ENCODE measurements at regions not wholly inside any gene's neighbourhood (a gene's known extent, or its start where the extent isn't known, plus 50 kb on each side); places are given as distances from the start of the nearest gene placed in this dataset.

DNA sequence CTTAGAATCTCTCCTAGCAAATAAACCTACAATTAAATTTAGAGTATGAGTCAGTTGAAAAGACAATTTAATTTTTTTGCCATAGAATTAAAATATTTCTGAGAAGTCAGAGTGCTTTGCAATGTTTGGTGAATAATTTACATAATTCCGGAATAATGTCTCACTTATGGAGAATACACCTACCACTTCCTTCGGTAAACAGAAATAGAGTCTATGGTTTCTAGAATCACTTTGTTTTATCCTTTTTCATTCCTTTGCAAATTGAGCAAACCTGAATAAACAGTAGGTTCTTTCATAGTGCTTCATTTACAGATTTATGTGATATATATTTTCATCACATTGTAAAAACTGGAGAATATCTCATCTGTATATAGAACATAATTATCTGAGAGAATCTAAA is 211.7 kb downstream of the PMAIP1 start:
- Mint-ChIP-seq H3K4me3 (no peak overlapping the region), H3K27me3 (ENCODE audit: insufficient read depth) (no peaks in the 10 kb centered on the region), H3K9me3 (no peaks in the 10 kb centered on the region), H3K36me3 (ENCODE audit: low read depth) (no peaks in the 10 kb centered on the region), H3K27ac (no peak overlapping the region), H3K4me1 (ENCODE audit: low read depth) (no peaks in the 10 kb centered on the region)
- DNase-seq (ENCODE audit: low spot score) = no peak
- intact Hi-C loops (cut with micrococcal nuclease) = no loop called here

GRCh38 chr18:60110836-60111235 is 211.0 kb downstream of the PMAIP1 start:
- Mint-ChIP-seq H3K4me3 (no peak overlapping the region), H3K27me3 (ENCODE audit: insufficient read depth) (no peaks in the 10 kb centered on the region), H3K9me3 (no peaks in the 10 kb centered on the region), H3K4me1 (ENCODE audit: low read depth) (no peaks in the 10 kb centered on the region), H3K27ac (no peak overlapping the region), H3K36me3 (ENCODE audit: low read depth) (no peaks in the 10 kb centered on the region)
- DNase-seq (ENCODE audit: low spot score) = no peak
- intact Hi-C loops (cut with micrococcal nuclease) = no loop called here

GRCh38 chr18:60100778-60101177 is 201.0 kb downstream of the PMAIP1 start:
- H3K27me3 Mint-ChIP-seq (ENCODE audit: insufficient read depth) = no peaks in the 10 kb centered on the region
- intact Hi-C loops (cut with micrococcal nuclease) = no loop called here

DNA sequence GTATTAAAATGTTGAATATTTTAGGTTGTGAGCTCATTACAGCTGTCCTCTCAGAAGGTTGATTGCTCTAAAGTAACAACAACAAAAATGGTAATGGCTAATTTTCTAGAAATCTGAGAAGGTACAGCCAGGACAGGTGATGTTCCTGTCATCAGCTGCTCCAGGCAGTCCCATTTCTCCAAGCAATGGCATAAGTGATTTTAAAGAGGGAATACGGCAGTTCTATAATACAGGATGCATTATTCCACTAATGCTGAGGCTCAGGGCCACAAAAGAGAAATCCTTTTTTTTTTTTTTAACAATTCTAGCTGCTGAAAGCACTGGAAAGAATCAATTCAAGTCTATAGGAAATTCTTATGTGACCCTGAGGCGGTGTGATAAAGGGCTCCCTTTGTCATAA is 199.9 kb downstream of the PMAIP1 start:
- H3K9me3 Mint-ChIP-seq = no peaks in the 10 kb centered on the region
- no peak overlapping the region for H3K4me3 Mint-ChIP-seq
- intact Hi-C loops (cut with micrococcal nuclease) = loop anchor here (10.0 kb wide), 1 partner anchor 265 kb away; no protein-coding TSS in a partner anchor

More at GRCh38 chr18:60100778-60101177, 201.0 kb downstream of the PMAIP1 start:
- Mint-ChIP-seq H3K9me3 (no peaks in the 10 kb centered on the region), H3K4me1 (ENCODE audit: low read depth) (peaks cover 6% of the 10 kb centered on the region), H3K36me3 (ENCODE audit: low read depth) (no peaks in the 10 kb centered on the region), H3K4me3 (no peak overlapping the region), H3K27ac (no peak overlapping the region)
- DNase-seq (ENCODE audit: low spot score) = no peak

GRCh38 chr18:60096428-60096827 is 196.6 kb downstream of the PMAIP1 start:
- no peaks in the 10 kb centered on the region for H3K36me3 Mint-ChIP-seq (ENCODE audit: low read depth)
- H3K4me3 Mint-ChIP-seq = no peak overlapping the region
- no peaks in the 10 kb centered on the region for H3K9me3 Mint-ChIP-seq
- DNase-seq (ENCODE audit: low spot score) = no peak
- H3K27ac Mint-ChIP-seq = no peak overlapping the region
- peaks cover 6% of the 10 kb centered on the region for H3K4me1 Mint-ChIP-seq (ENCODE audit: low read depth)
- intact Hi-C loops (cut with micrococcal nuclease) = loop anchor here (10.0 kb wide), 1 partner anchor 262 kb away; no protein-coding TSS in a partner anchor
- H3K27me3 Mint-ChIP-seq (ENCODE audit: insufficient read depth) = no peaks in the 10 kb centered on the region

More for the DNA sequence above, 199.9 kb downstream of the PMAIP1 start:
- Mint-ChIP-seq H3K27me3 (ENCODE audit: insufficient read depth) (no peaks in the 10 kb centered on the region), H3K36me3 (ENCODE audit: low read depth) (no peaks in the 10 kb centered on the region), H3K4me1 (ENCODE audit: low read depth) (peaks cover 6% of the 10 kb centered on the region), H3K27ac (no peak overlapping the region)
- no peak for DNase-seq (ENCODE audit: low spot score)

GRCh38 chr18:60092073-60092472 is 192.3 kb downstream of the PMAIP1 start:
- peaks cover 5% of the 10 kb centered on the region for H3K27me3 Mint-ChIP-seq (ENCODE audit: insufficient read depth)
- no peak for DNase-seq (ENCODE audit: low spot score)
- no peak overlapping the region for H3K4me3 Mint-ChIP-seq
- H3K36me3 Mint-ChIP-seq (ENCODE audit: low read depth) = no peaks in the 10 kb centered on the region
- H3K4me1 Mint-ChIP-seq (ENCODE audit: low read depth) = peaks cover 6% of the 10 kb centered on the region
- no peak overlapping the region for H3K27ac Mint-ChIP-seq
- intact Hi-C loops (cut with micrococcal nuclease) = loop anchor here (10.0 kb wide), 1 partner anchor 257 kb away; no protein-coding TSS in a partner anchor
- no peaks in the 10 kb centered on the region for H3K9me3 Mint-ChIP-seq

- Mint-ChIP-seq H3K4me1 (ENCODE audit: low read depth) (no peaks in the 10 kb centered on the region), H3K4me3 (no peak overlapping the region), H3K9me3 (no peaks in the 10 kb centered on the region), H3K27me3 (ENCODE audit: insufficient read depth) (peaks cover 5% of the 10 kb centered on the region), H3K36me3 (ENCODE audit: low read depth) (no peaks in the 10 kb centered on the region), H3K27ac (no peak overlapping the region)
- intact Hi-C loops (cut with micrococcal nuclease) = loop anchor here (10.0 kb wide), 1 partner anchor 255 kb away; no protein-coding TSS in a partner anchor
- DNase-seq (ENCODE audit: low spot score) = no peak
Observed at GRCh38 chr18:60090170-60090569, 190.4 kb downstream of the PMAIP1 start.

- Mint-ChIP-seq H3K4me3 (no peak overlapping the region), H3K4me1 (ENCODE audit: low read depth) (no peaks in the 10 kb centered on the region), H3K36me3 (ENCODE audit: low read depth) (no peaks in the 10 kb centered on the region), H3K27ac (no peak overlapping the region), H3K27me3 (ENCODE audit: insufficient read depth) (peaks cover 1% of the 10 kb centered on the region), H3K9me3 (no peaks in the 10 kb centered on the region)
- no peak for DNase-seq (ENCODE audit: low spot score)
- intact Hi-C loops (cut with micrococcal nuclease) = no loop called here
Observed at GRCh38 chr18:60082790-60083189, 183.0 kb downstream of the PMAIP1 start.

DNA sequence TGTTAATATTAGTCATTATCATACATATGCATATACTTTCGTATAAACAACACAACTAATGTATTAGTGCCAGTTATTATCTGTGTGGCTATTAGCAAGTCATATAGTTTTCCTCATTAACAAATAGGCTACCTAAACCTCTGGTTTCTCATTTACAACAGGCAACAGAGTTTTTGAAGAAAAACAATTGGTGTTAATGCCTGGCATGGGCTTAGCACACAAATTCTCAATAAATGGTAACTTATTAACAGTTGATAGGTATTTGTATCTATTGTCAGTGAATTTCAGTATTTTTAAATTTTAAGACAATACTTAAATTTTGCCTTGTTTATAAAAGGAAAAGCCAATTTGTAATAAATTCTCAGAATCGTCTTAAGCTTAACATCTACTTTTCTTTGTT is 182.5 kb downstream of the PMAIP1 start:
- H3K9me3 Mint-ChIP-seq = no peaks in the 10 kb centered on the region
- no peak for DNase-seq (ENCODE audit: low spot score)
- H3K4me1 Mint-ChIP-seq (ENCODE audit: low read depth) = no peaks in the 10 kb centered on the region
- no peak overlapping the region for H3K4me3 Mint-ChIP-seq
- intact Hi-C loops (cut with micrococcal nuclease) = no loop called here
- no peak overlapping the region for H3K27ac Mint-ChIP-seq
- no peaks in the 10 kb centered on the region for H3K36me3 Mint-ChIP-seq (ENCODE audit: low read depth)
- H3K27me3 Mint-ChIP-seq (ENCODE audit: insufficient read depth) = peaks cover 1% of the 10 kb centered on the region

- Mint-ChIP-seq H3K27ac (no peak overlapping the region), H3K27me3 (ENCODE audit: insufficient read depth) (peaks cover 1% of the 10 kb centered on the region), H3K4me3 (no peak overlapping the region), H3K9me3 (no peaks in the 10 kb centered on the region), H3K4me1 (ENCODE audit: low read depth) (no peaks in the 10 kb centered on the region), H3K36me3 (ENCODE audit: low read depth) (no peaks in the 10 kb centered on the region)
- DNase-seq (ENCODE audit: low spot score) = no peak
- intact Hi-C loops (cut with micrococcal nuclease) = no loop called here
Observed at GRCh38 chr18:60075477-60075876, 175.7 kb downstream of the PMAIP1 start.

DNA sequence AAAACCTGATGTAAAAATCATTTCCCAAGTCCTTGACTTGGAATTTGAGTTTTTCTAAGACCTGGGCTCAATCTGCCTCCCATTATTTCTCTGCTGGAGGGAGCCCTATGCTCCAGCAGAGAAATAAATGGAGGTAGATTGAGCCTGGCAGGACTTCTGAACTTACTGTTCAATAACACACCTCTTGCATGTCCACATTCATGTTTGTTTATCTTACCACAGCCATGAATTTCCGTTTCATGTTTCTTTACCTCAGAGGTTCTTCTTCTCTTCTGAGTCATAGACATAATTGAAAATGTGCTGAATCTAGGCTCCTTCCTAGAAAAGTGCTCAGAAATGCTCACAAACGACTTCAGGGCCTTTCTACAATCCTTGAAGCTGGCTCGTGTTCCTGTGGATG is 170.8 kb downstream of the PMAIP1 start:
- intact Hi-C loops (cut with micrococcal nuclease) = no loop called here
- Mint-ChIP-seq H3K4me3 (no peak overlapping the region), H3K36me3 (ENCODE audit: low read depth) (no peaks in the 10 kb centered on the region), H3K9me3 (no peaks in the 10 kb centered on the region), H3K4me1 (ENCODE audit: low read depth) (no peaks in the 10 kb centered on the region), H3K27me3 (ENCODE audit: insufficient read depth) (no peaks in the 10 kb centered on the region), H3K27ac (no peak overlapping the region)
- DNase-seq (ENCODE audit: low spot score) = no peak

DNA sequence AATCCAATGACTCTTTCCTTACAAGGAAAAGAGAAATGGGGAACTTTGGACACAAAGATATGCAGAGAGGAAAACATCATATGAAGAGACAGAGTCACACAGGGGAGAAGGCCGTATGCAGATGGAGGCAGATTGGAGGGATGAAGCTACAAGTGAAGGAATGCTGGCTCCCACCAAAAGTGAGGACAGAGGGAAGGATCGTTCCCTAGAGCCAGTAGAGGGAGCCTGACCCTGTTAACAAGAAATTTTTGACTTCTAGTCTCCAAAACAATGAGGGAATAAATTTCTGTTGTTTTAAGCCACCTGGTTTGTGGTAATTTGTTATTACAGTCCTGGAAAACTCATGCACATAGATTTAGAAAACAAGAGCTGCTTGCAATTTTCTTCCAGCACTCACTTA is 169.3 kb downstream of the PMAIP1 start:
- DNase-seq (ENCODE audit: low spot score) = no peak
- H3K36me3 Mint-ChIP-seq (ENCODE audit: low read depth) = no peaks in the 10 kb centered on the region
- no peak overlapping the region for H3K27ac Mint-ChIP-seq
- H3K27me3 Mint-ChIP-seq (ENCODE audit: insufficient read depth) = no peaks in the 10 kb centered on the region
- intact Hi-C loops (cut with micrococcal nuclease) = no loop called here
- no peak overlapping the region for H3K4me3 Mint-ChIP-seq
- H3K4me1 Mint-ChIP-seq (ENCODE audit: low read depth) = no peaks in the 10 kb centered on the region
- no peaks in the 10 kb centered on the region for H3K9me3 Mint-ChIP-seq

- no peak overlapping the region for H3K4me3 Mint-ChIP-seq
- no peaks in the 10 kb centered on the region for H3K27me3 Mint-ChIP-seq (ENCODE audit: insufficient read depth)
- DNase-seq (ENCODE audit: low spot score) = no peak
- H3K36me3 Mint-ChIP-seq (ENCODE audit: low read depth) = no peaks in the 10 kb centered on the region
- H3K27ac Mint-ChIP-seq = no peak overlapping the region
- intact Hi-C loops (cut with micrococcal nuclease) = no loop called here
- H3K9me3 Mint-ChIP-seq = no peaks in the 10 kb centered on the region
- no peaks in the 10 kb centered on the region for H3K4me1 Mint-ChIP-seq (ENCODE audit: low read depth)
Observed at GRCh38 chr18:60067426-60068210, 167.8 kb downstream of the PMAIP1 start.
